Chondrocyte (in vitro differentiated cells): ENCODE measurements at regions not wholly inside any gene's neighbourhood (a gene's known extent, or its start where the extent isn't known, plus 50 kb on each side); places are given as distances from the start of the nearest gene placed in this dataset.

Experiments
- DNase-seq: peaks from one replicate; pipeline ENCODE4 v3.0.0; 2021; ENCODE audit warnings: mixed read lengths, low spot score
- H3K27ac Mint-ChIP-seq: one replicate; pipeline ENCODE4 v1.8.0; 2021; ENCODE audit warnings: mild to moderate bottlenecking, moderate library complexity, mixed read lengths; ENCODE audit not compliant: unreplicated experiment
- H3K27me3 Mint-ChIP-seq: 2 replicates; pipeline ENCODE4 v1.8.0; 2021; ENCODE audit warnings: low read depth, mixed read lengths
- H3K36me3 Mint-ChIP-seq: 2 replicates; pipeline ENCODE4 v1.8.0; 2021; ENCODE audit warnings: low read depth, mixed read lengths
- H3K4me1 Mint-ChIP-seq: 2 replicates; pipeline ENCODE4 v1.8.0; 2021; ENCODE audit warnings: low read depth, mild to moderate bottlenecking, mixed read lengths
- H3K4me3 Mint-ChIP-seq: one replicate; pipeline ENCODE4 v1.8.0; 2021; ENCODE audit warnings: mild to moderate bottlenecking, moderate library complexity, mixed read lengths; ENCODE audit not compliant: unreplicated experiment
- H3K9me3 Mint-ChIP-seq: 2 replicates; pipeline ENCODE4 v1.8.0; 2021; ENCODE audit warnings: low read depth, mixed read lengths
- CTCF ChIP-seq: fragments of 200-600 bp; sonication (generic); IDR thresholded peaks from 2 replicates; pipeline ENCODE4 v1.5.0; 2021; ENCODE audit warnings: antibody characterized with exemption, mild to moderate bottlenecking, moderate library complexity

- Mint-ChIP-seq H3K36me3 (peaks cover 1% of the 10 kb centered on the region), H3K27me3 (no peaks in the 10 kb centered on the region), H3K4me1 (no peaks in the 10 kb centered on the region), H3K27ac (no peak overlapping the region), H3K4me3 (no peak overlapping the region), H3K9me3 (peaks cover 21% of the 10 kb centered on the region)
- DNase-seq = no peak
- no peak for TF ChIP-seq CTCF
Observed at GRCh38 chr13:88097541-88097940, 426.4 kb downstream of the SLITRK5 start.

GRCh38 chr13:88103824-88104223 is 432.7 kb downstream of the SLITRK5 start:
- peaks cover 20% of the 10 kb centered on the region for H3K9me3 Mint-ChIP-seq
- H3K4me1 Mint-ChIP-seq = peaks cover 13% of the 10 kb centered on the region
- H3K27ac Mint-ChIP-seq = no peak overlapping the region
- no peak overlapping the region for H3K4me3 Mint-ChIP-seq
- H3K36me3 Mint-ChIP-seq = peaks cover 1% of the 10 kb centered on the region
- no peak for DNase-seq
- H3K27me3 Mint-ChIP-seq = no peaks in the 10 kb centered on the region
- no peak for TF ChIP-seq CTCF

- no peak for TF ChIP-seq CTCF
- no peak for DNase-seq
- H3K4me1 Mint-ChIP-seq = peaks cover 13% of the 10 kb centered on the region
- no peak overlapping the region for H3K27ac Mint-ChIP-seq
- H3K9me3 Mint-ChIP-seq = peaks cover 20% of the 10 kb centered on the region
- peaks cover 1% of the 10 kb centered on the region for H3K36me3 Mint-ChIP-seq
- H3K4me3 Mint-ChIP-seq = no peak overlapping the region
- H3K27me3 Mint-ChIP-seq = no peaks in the 10 kb centered on the region
Observed at GRCh38 chr13:88104576-88104975, 433.4 kb downstream of the SLITRK5 start.

GRCh38 chr13:88107570-88107969 is 436.4 kb downstream of the SLITRK5 start:
- H3K27ac Mint-ChIP-seq = no peak overlapping the region
- H3K9me3 Mint-ChIP-seq = peaks cover 2% of the 10 kb centered on the region
- peaks cover 13% of the 10 kb centered on the region for H3K4me1 Mint-ChIP-seq
- no peak for TF ChIP-seq CTCF
- no peaks in the 10 kb centered on the region for H3K36me3 Mint-ChIP-seq
- H3K27me3 Mint-ChIP-seq = peaks cover 3% of the 10 kb centered on the region
- no peak overlapping the region for H3K4me3 Mint-ChIP-seq
- DNase-seq = no peak

GRCh38 chr13:88112526-88112925 is 441.4 kb downstream of the SLITRK5 start:
- DNase-seq = no peak
- H3K9me3 Mint-ChIP-seq = no peaks in the 10 kb centered on the region
- peaks cover 16% of the 10 kb centered on the region for H3K27me3 Mint-ChIP-seq
- H3K27ac Mint-ChIP-seq = no peak overlapping the region
- no peaks in the 10 kb centered on the region for H3K36me3 Mint-ChIP-seq
- no peak for TF ChIP-seq CTCF
- H3K4me1 Mint-ChIP-seq = peaks cover 2% of the 10 kb centered on the region
- no peak overlapping the region for H3K4me3 Mint-ChIP-seq
